Dedifferentiated amniotic fluid mesenchymal stem cell (primary cell): ENCODE measurements at regions not wholly inside any gene's neighbourhood (a gene's known extent, or its start where the extent isn't known, plus 50 kb on each side); places are given as distances from the start of the nearest gene placed in this dataset.

ENCODE experiments used
- DNase-seq: peaks from one replicate; pipeline ENCODE4 v3.0.0-alpha.2; 2016; ENCODE audit errors: extremely low spot score

DNA sequence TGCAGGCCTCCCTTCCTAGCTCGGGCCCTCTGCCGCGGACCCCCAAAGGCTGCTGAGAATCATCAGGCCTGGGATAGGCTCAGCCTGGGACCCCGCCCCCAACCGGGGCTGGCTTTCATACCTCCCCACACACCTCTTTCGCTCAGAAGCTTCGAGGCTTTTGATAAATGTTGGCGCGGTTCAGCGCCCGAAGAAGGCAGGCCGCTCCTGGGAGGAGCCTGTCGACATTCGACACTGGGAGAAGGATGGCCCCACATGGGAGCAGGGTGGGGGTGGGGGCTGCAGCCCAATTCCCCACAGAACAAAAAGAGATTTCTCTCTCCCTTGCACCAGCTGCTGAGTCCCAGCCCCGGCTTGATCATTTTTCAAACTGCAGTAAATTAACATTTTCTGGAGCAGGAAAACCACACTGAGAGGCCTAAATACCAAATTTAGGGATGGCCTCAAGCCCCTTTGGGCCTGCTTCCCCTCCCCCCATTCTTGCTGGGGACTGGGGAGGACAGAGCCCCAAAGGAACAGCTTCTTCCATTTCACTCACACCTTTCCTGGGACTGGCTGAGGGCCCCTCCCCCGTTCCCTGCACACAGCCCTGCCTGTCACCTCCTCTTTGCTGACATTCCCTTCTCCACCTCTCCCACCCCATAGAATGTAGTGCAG, 112.9 kb upstream of the PJA1 start:
- DNase-seq = no peak

DNA sequence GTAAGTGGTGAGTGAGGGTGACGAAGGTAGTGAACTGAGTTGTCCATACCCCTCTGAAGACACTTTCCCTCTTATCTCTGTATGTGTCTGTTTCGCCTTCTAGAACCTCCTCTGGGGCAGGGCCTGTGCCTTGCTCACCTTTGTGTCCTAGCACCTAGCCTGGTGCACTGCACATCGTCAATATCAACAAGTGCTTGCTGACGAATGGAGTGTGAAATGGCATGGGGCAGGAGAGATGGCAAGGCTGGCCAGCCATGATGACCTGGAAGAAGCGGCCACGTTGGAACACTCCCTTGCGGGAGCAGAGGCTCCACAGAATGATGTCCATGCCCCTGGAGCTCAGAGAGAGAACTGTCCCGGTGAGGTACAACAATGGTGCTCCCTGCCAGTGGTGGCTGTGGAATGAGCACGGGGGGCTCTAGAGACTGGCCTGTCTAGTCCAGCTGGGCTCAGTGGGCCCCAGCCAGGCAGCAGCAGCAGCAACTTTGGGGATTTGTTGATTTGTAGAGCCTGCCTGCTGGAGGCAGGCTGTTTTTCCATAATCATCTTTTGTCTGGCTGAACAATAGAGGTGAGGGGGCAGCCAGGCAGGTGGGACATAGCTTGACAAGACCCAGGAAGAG, 112.2 kb upstream of the PJA1 start:
- no peak for DNase-seq

GRCh38 chrX:69268611-69269010, 103.4 kb upstream of the PJA1 start:
- DNase-seq = no peak

DNA sequence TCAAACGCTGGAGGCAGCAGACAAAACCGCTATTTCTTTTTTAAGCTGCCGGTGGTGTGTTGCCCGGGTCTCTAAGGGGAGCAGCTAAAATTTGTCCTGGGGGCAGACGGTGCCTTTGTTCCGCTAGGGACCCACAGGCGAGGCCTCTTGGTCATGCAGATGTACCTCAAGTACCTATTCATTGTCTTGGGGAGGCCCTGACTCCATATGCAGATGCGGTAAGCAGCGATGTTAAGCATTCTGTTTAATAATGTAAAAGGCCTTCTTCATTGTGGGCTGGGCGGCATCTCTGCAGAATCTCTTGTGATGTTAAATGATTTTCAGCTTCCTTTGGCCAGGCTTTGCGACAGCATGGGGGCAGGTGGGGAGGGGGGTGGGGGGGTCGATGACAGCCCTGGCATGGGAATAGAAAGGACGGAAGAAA, 98.9 kb upstream of the PJA1 start:
- DNase-seq = no peak

- no peak for DNase-seq
Measured at GRCh38 chrX:69263251-69263820, 98.1 kb upstream of the PJA1 start.

DNA sequence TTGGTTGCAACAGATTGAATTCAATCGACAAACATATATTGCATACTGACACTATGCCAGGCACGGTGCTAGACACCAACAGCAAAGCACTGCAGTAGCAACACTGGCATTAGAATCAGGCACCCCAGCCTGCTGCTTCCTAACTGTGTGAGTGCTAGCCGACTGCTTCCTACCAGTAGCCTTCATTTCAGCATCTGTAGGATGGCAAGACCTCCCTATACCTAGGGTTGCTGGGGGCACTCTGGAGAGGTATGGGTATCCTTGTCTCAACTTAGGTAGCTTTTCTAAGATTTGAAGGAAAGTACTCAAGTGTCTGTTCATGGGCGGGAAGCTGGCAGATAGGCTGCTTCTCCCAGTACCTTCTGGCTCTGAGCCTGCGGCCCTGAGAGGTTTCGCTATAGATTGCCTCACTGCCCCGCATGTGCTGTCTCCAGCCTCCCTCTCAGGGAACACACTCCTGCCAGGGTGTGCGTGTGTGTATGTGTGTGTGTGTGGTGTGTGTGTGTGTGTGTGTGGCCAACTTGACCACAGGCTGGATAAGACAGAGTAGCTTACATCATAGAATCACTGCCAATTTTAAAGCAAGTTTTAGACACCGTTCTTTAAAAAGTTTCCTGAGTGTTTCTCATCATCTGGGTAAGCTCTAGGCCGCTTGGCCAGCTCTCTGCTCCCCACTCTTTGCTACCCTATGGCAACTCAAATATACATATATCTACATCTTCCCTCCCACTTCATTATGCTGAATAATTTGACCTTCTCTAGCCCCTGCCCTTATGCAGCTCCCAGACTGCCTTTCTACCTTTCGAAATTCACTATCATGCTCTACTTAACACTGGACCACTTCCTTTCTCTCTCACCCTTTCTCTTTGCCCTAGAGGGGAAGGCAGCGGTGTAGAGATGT, 97.0 kb upstream of the PJA1 start:
- DNase-seq = no peak

DNA sequence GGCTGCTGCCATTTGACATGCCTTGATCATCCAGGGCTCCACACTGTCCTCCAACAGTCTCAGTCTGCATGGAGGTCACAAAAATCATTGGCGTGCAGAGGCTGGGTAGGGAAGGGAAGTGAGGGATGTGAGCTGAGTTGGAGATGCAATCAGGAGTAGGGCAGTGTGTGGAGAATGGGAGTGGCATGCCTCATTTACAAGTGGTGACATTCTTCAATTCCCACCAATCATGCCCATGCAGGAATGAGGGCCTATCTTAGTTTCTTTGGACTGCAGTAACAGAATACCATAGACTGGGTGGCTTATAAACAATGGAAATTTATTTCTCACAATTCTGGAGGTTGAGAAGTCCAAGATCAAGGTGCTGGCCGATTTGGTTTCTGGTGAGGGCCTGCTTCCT, 94.9 kb upstream of the PJA1 start:
- DNase-seq = no peak

DNA sequence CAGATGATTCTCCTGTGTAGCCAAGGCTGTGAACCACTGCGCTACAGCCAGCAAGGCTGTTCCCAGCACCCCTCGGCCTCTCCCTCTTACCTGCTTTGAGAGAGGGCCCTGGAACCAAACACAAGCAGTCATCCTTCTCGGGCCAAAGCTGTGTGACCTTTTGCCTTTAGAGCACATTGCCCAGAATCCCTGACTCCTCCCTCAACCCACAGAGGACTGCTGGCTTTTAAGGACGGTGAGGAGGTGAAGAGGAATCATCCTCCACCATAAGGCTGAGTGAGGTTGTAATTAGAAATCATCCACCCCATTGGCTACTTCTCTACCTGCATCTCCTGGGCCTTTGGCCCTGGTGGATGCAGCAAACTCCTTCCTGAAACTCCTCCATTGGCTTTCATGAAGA, 93.6 kb upstream of the PJA1 start:
- no peak for DNase-seq

DNA sequence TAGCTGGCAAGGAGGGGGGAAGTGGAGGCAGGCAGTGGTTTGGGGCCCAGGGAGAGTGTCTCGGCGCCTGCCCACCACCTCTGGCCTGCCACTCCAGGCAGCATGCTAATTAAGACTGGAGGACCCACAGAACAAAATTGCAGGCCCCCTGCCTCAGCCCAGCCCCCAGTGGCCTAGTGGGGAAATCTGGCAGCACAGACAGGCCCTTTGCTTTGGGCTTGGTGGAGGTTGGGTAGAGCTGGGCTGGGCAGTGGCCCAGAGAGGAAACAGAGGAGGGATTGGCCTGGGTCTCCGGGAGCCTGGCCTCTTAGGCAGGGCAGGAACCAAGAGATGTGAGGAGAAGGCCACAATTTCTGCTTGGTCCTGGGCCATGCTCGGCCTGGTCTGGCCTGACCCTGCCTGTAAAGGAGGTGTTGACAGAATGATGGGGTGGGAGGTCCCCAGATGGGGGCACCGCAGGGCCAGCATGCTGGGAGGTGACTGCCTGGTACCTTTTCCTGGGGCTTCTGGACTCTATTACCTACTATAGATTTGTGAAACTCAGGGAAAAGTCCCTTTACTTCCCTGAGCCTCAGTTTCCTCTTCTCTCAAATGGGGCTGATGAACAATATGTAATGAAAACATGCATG, 92.4 kb upstream of the PJA1 start:
- no peak for DNase-seq

- DNase-seq = no peak
Measured at GRCh38 chrX:69256291-69256565, 91.0 kb upstream of the PJA1 start.

DNA sequence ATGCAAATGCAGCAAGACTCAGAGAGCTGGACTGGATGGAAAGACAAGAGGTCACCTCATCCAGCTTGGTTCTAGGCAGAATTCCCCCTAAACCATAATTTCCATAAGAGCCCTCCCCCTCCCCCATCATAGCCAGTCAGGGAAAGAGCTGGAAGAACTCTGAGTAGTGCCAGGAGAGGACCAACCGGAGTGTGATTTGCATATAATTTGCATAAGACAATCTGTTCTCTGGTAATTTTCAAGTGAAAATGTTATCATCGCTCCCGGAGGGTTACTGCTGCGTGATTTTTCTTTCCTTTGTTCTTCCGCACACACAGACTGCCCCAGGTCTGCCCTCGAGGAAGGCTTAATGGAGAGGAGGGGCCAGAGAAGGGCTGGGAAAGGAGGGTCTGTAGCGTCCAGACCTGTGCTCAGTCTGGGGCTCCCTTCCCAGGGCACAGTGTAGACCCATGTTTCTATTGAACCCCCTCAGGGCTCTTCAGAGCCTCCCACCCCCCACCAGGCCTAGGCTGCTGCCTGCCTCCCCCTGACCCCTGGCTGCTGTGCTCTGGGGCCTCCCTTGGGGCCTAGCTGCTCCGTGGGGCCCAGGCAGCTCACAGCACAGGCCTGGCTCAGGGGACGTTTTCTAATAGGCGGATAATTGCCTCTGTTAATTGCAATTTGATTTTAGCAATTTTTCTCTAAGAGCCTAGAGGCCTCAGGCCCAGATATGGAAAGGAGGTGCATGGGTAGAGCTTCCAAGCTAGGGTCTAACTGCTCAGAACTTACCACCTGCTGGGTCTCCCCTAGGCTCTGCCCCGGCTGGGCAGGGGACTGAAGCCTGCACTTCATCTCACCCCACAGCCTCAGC, 90.4 kb upstream of the PJA1 start:
- DNase-seq = no peak

- DNase-seq = no peak
Measured at GRCh38 chrX:69253821-69254220, 88.6 kb upstream of the PJA1 start.

GRCh38 chrX:69243276-69243675, 78.0 kb upstream of the PJA1 start:
- no peak for DNase-seq

GRCh38 chrX:69238887-69239231, 73.6 kb upstream of the PJA1 start:
- DNase-seq = no peak

- no peak for DNase-seq
Measured at GRCh38 chrX:69238114-69238886, 73.0 kb upstream of the PJA1 start.

DNA sequence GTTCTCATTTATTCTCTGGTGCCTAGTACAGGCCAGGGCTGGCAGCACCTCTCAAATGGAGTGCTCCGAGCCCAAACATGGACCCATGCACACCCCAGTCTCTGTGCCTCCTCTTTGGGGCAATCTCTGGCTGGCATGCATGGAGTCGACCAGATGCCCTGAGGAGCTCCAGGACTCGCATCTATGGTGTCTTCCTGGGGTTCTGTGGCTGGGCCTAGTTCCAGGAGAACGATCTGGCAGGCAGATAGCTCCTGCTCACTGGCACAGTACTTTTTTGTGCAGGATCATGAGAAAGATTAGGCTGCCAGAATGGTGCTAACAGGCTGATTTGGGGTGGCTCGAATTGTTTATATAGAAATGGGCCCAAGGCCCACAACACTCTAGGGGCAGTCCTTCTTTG, 72.0 kb upstream of the PJA1 start:
- no peak for DNase-seq

- DNase-seq = no peak
Measured at GRCh38 chrX:69236641-69237040, 71.4 kb upstream of the PJA1 start.

- DNase-seq = no peak
Measured at GRCh38 chrX:69234624-69235023, 69.4 kb upstream of the PJA1 start.

DNA sequence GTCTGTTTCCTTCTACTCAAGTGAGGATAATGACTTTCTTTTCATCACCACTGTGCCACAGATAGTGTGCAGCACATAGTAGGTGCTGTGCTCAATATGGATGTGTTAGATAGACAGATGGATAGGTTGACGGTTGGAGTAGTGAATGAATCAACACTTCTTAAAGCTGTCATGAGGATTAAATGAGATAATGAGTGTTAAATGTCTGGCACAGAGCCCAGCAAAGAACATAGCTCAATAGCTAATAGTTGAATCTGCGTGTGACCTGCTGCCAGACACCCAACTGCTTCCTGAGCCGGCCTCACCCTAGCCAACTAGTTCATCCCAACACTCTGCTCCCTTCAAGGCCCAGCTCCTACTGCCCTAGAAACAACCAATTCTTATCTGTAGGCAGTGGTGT, 67.7 kb upstream of the PJA1 start:
- DNase-seq = no peak

DNA sequence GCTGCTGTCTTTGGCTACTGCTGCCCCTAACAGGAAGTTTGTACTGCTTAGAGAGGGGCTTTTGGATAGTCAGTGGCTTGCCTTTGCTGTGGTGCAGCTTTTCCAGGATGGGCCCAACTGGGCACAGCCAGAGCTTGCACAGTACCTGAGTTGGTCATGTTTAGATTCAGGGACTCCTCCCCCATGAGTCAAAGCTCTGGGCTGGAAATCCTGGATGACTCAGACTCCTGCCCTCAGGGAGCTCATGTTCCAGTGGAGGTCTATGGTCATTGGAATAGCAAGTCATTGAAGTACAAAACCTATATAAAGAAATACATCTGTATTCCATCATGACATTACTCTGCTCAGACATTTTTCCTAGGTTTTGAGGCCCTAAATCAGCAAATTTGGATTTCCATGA, 66.7 kb upstream of the PJA1 start:
- no peak for DNase-seq

DNA sequence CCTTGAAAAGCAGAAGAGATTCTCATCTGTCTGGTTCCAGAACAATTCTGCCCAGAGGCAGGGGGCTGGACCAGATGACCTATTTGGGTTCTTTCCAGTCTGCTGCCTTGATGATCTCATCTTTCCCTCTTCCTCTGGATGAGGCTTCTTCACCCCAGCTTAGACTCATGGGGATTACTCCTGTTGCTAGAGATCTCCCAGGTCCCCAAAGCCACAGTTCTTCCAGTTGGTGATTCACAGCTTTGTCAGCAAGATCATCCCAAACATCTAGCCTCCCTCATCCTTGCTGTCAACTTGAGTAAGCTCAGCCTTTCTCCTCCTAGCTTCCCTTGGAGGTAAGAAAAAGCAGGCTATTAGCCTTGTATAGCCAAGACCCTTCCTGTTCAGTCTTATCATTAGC, 64.2 kb upstream of the PJA1 start:
- DNase-seq = no peak
